ENCODE measurements at regions not wholly inside any gene's neighbourhood (a gene's known extent, or its start where the extent isn't known, plus 50 kb on each side); places are given as distances from the start of the nearest gene placed in this dataset.

DNA sequence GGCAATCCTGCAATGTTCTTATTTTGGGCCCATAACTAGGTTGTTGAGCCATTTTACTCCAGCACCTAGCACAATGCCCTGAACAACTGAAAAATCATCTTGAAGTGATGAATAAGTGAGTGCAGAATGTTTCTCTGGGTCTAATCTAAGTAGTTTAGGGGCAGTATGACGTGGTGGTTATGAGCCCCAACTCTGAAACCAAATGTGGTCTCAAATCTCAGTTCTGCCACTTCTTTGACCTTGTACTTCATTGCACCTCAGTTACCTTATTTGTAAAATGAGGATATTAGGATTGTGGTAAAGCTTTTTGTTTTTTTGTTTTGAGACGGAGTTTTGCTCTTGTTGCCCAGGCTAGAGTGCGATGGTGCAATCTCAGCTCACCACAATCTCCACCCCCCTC is 80.9 kb upstream of the SNX2 start:
- TF ChIP-seq CTCF (IDR thresholded peaks at IDR 0.05 in 2 of 3, conservative IDR thresholded peaks at IDR 0.05 in 1 of 3; ENCODE audit: borderline replicate concordance in 1 of 3, insufficient read depth in 1 of 3, low read depth in 2 of 3, low read length in 2 of 3) = no peak
- no peak for TF ChIP-seq POLR2A (IDR thresholded peaks at IDR 0.05; ENCODE audit: borderline replicate concordance, extremely low read depth, insufficient read depth, insufficient read length)
- TF ChIP-seq POLR2AphosphoS5 (IDR thresholded peaks at IDR 0.05; ENCODE audit: low read depth, low read length) = no peak
- no peak for TF ChIP-seq EGR1 (IDR thresholded peaks at IDR 0.05; ENCODE audit: low read depth)
- TF ChIP-seq YY1 (IDR thresholded peaks at IDR 0.05; ENCODE audit: extremely low read depth, insufficient replicate concordance, low read depth, low read length) = no peak
- TF ChIP-seq RAD21 (IDR thresholded peaks at IDR 0.05; ENCODE audit: low read depth) = no peak
- no peak for TF ChIP-seq EZH2phosphoT487 (IDR thresholded peaks at IDR 0.05; ENCODE audit: borderline replicate concordance)
- no peak for TF ChIP-seq EZH2 (IDR thresholded peaks at IDR 0.05)
- TF ChIP-seq, protein P1, sequence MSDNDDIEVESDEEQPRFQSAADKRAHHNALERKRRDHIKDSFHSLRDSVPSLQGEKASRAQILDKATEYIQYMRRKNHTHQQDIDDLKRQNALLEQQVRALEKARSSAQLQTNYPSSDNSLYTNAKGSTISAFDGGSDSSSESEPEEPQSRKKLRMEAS (IDR thresholded peaks at IDR 0.05) = no peak
- no peak for TF ChIP-seq CBX3 (IDR thresholded peaks at IDR 0.05; ENCODE audit: low read depth)
- no peak for TF ChIP-seq SIN3A (IDR thresholded peaks at IDR 0.05; ENCODE audit: low read depth)
- TF ChIP-seq, protein P2, sequence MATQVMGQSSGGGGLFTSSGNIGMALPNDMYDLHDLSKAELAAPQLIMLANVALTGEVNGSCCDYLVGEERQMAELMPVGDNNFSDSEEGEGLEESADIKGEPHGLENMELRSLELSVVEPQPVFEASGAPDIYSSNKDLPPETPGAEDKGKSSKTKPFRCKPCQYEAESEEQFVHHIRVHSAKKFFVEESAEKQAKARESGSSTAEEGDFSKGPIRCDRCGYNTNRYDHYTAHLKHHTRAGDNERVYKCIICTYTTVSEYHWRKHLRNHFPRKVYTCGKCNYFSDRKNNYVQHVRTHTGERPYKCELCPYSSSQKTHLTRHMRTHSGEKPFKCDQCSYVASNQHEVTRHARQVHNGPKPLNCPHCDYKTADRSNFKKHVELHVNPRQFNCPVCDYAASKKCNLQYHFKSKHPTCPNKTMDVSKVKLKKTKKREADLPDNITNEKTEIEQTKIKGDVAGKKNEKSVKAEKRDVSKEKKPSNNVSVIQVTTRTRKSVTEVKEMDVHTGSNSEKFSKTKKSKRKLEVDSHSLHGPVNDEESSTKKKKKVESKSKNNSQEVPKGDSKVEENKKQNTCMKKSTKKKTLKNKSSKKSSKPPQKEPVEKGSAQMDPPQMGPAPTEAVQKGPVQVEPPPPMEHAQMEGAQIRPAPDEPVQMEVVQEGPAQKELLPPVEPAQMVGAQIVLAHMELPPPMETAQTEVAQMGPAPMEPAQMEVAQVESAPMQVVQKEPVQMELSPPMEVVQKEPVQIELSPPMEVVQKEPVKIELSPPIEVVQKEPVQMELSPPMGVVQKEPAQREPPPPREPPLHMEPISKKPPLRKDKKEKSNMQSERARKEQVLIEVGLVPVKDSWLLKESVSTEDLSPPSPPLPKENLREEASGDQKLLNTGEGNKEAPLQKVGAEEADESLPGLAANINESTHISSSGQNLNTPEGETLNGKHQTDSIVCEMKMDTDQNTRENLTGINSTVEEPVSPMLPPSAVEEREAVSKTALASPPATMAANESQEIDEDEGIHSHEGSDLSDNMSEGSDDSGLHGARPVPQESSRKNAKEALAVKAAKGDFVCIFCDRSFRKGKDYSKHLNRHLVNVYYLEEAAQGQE (IDR thresholded peaks at IDR 0.05; ENCODE audit: low read depth) = no peak
